ENCODE measurements at regions not wholly inside any gene's neighbourhood (a gene's known extent, or its start where the extent isn't known, plus 50 kb on each side); places are given as distances from the start of the nearest gene placed in this dataset.

- TF ChIP-seq CTCF (IDR thresholded peaks at IDR 0.05), result no peak
- no peak for TF ChIP-seq POLR2A (IDR thresholded peaks at IDR 0.05)
- no peak for TF ChIP-seq POLR2AphosphoS5 (IDR thresholded peaks at IDR 0.05)
Measured at GRCh38 chr11:35046681-35047080, 92.3 kb upstream of the CD44 start.
